Spleen (tissue), 11 donors: ENCODE measurements at regions not wholly inside any gene's neighbourhood (a gene's known extent, or its start where the extent isn't known, plus 50 kb on each side); places are given as distances from the start of the nearest gene placed in this dataset.
"Not testable (repeated sequence)": the region's sequence is repeated elsewhere in the genome, so short reads cannot be mapped to it uniquely, and the experiment has no call there.

Experiments
- DNase-seq: peaks from one replicate; pipeline ENCODE4 v3.0.0-alpha.2; 2020
- H3K27ac ChIP-seq, 8 donors: fragments of 200-600 bp; sonication (generic) in 7 of 8; 1 replicate in 4 of 8; 2 replicates in 4 of 8; pipeline versions ENCODE4 v1.5.0 to v1.8.0; 2016 to 2021; ENCODE audit warnings: inconsistent platforms in 4 of 8, mild to moderate bottlenecking in 4 of 8, moderate library complexity in 1 of 8
- H3K27me3 ChIP-seq, 7 donors: fragments of 200-600 bp; sonication (generic) in 6 of 7; replicated peaks in 1 of 7; 1 replicate in 4 of 7; 2 replicates in 3 of 7; pipeline versions ENCODE4 v1.5.0 to v1.8.0; 2016 to 2021; ENCODE audit warnings: inconsistent platforms in 3 of 7, mild to moderate bottlenecking in 1 of 7
- H3K36me3 ChIP-seq, 6 donors: fragments of 200-600 bp; sonication (generic) in 5 of 6; 1 replicate in 4 of 6; 2 replicates in 2 of 6; pipeline versions ENCODE4 v1.5.0 to v1.8.0; 2016 to 2021; ENCODE audit warnings: inconsistent platforms in 2 of 6
- H3K4me1 ChIP-seq, 6 donors: fragments of 200-600 bp; sonication (generic) in 5 of 6; 1 replicate in 3 of 6; 2 replicates in 3 of 6; pipeline versions ENCODE4 v1.5.0 to v1.8.0; 2016 to 2021; ENCODE audit warnings: inconsistent platforms in 3 of 6
- H3K4me3 ChIP-seq, 8 donors: fragments of 200-600 bp; sonication (generic) in 7 of 8; 1 replicate in 4 of 8; 2 replicates in 4 of 8; pipeline versions ENCODE4 v1.5.0 to v1.8.0; 2016 to 2021; ENCODE audit warnings: inconsistent platforms in 4 of 8, mild to moderate bottlenecking in 4 of 8, moderate library complexity in 2 of 8
- H3K9me3 ChIP-seq, 8 donors: fragments of 200-600 bp; sonication (generic) in 7 of 8; 1 replicate in 4 of 8; 2 replicates in 4 of 8; pipeline versions ENCODE4 v1.5.0 to v1.8.0; 2016 to 2021; ENCODE audit warnings: inconsistent platforms in 4 of 8
- CTCF ChIP-seq, 11 experiments: fragments of 200-600 bp in 7 of 11; fragments of 450-650 bp in 4 of 11; sonication (generic) in 4 of 11; IDR thresholded peaks in 8 of 11; conservative IDR thresholded peaks in 3 of 11; 1 replicate in 7 of 11; 2 replicates in 4 of 11; pipeline versions ENCODE4 v1.4.0 to v1.8.0; 2016 to 2021; ENCODE audit warnings: antibody characterized with exemption in 11 of 11, inconsistent platforms in 4 of 11, mild to moderate bottlenecking in 1 of 11
- POLR2A ChIP-seq, 3 donors: fragments of 450-650 bp; IDR thresholded peaks; one replicate each; pipeline ENCODE4 v1.5.1; 2017; ENCODE audit warnings: antibody characterized with exemption in 3 of 3, mild to moderate bottlenecking in 1 of 3
- POLR2AphosphoS5 ChIP-seq, 3 donors: sonication (generic); formaldehyde crosslinking; IDR thresholded peaks; one replicate each; pipeline ENCODE4 v1.5.1; 2017; ENCODE audit warnings: antibody characterized with exemption in 3 of 3
- WGBS, 5 donors: extraction: QIAGEN DNeasy Blood & Tissue Kit in 3 of 5; methylation state at CpG; one replicate each; pipeline versions ENCODE4 v1.1.5 to v1.1.7; 2013 to 2018; 5-methylcytosine and 5-hydroxymethylcytosine counted together
- intact Hi-C: fragments of 100-400 bp; cut with DNase I; formaldehyde crosslinking; loops from one replicate; pipeline ENCODE4 v1.15.0; 2023; ENCODE audit warnings: low total_unique reads
- donor health status: healthy with polysubstance abuse.
- donor health status: DM: no; HTN: no; CAD: no; lungs with moderate emphysema.
- donor health status: DM: no; HTN: no; CAD: no.
- donor health status: Bipolar disorder and iron deficiency.
- donor health status: healthy.
- donor health status: DM: no; HTN: no; CAD: no.
- donor health status: DM: yes; HTN: yes; CAD: no.

GRCh38 chr3:165919284-165919683 is 82.1 kb upstream of the BCHE start:
- Histone ChIP-seq H3K27me3 (no peaks in the 10 kb centered on the region), H3K4me1 (no peaks in the 10 kb centered on the region), H3K9me3 (peaks cover 0 to 24% (median 3%) of the 10 kb centered on the region in 8 donors), H3K4me3 (no peak overlapping the region), H3K27ac (no peak overlapping the region), H3K36me3 (no peaks in the 10 kb centered on the region)
- WGBS, 5 donors = 28 to 42% (median 34%) methylated on average over 4 of the region's 4 CpGs
- TF ChIP-seq CTCF (IDR thresholded peaks at IDR 0.05 in 8 of 11, conservative IDR thresholded peaks at IDR 0.05 in 3 of 11) (no peak), POLR2AphosphoS5 (IDR thresholded peaks at IDR 0.05) (no peak), POLR2A (IDR thresholded peaks at IDR 0.05) (no peak)
- intact Hi-C loops = no loop called here
- no peak for DNase-seq

- DNase-seq = no peak
- Histone ChIP-seq H3K4me1 (no peaks in the 10 kb centered on the region), H3K36me3 (no peaks in the 10 kb centered on the region), H3K9me3 (peaks cover 0 to 20% (median 2%) of the 10 kb centered on the region in 8 donors), H3K4me3 (no peak overlapping the region), H3K27ac (no peak overlapping the region), H3K27me3 (no peaks in the 10 kb centered on the region)
- TF ChIP-seq CTCF (IDR thresholded peaks at IDR 0.05 in 8 of 11, conservative IDR thresholded peaks at IDR 0.05 in 3 of 11) (no peak), POLR2AphosphoS5 (IDR thresholded peaks at IDR 0.05) (no peak), POLR2A (IDR thresholded peaks at IDR 0.05) (no peak)
- WGBS, 5 donors = 96 to 98% (median 97%) methylated on average over 23 of the region's 23 CpGs
- intact Hi-C loops = no loop called here
These were observed 81.4 kb upstream of the BCHE start for GRCh38 chr3:165918657-165918979.

- DNase-seq, H3K27me3 ChIP-seq, H3K36me3 ChIP-seq, H3K4me3 ChIP-seq, H3K27ac ChIP-seq, H3K4me1 ChIP-seq, intact Hi-C loops: not testable (repeated sequence)
- peaks cover 0 to 20% (median 2%) of the 10 kb centered on the region in 8 donors for H3K9me3 ChIP-seq
- 91 to 99% (median 94%) methylated on average over 19 to 24 of the region's 24 CpGs for WGBS, 5 donors
These were observed 80.9 kb upstream of the BCHE start for GRCh38 chr3:165917938-165918656.

GRCh38 chr3:165915104-165915503 is 77.9 kb upstream of the BCHE start:
- H3K9me3 ChIP-seq = peaks cover 0 to 20% (median 2%) of the 10 kb centered on the region in 8 donors
- H3K4me1 ChIP-seq, H3K27ac ChIP-seq, DNase-seq, H3K27me3 ChIP-seq, intact Hi-C loops, H3K36me3 ChIP-seq, H3K4me3 ChIP-seq: not testable (repeated sequence)

GRCh38 chr3:165903885-165904630 is 66.8 kb upstream of the BCHE start:
- Histone ChIP-seq H3K4me1 (no peaks in the 10 kb centered on the region), H3K36me3 (no peaks in the 10 kb centered on the region), H3K4me3 (no peak overlapping the region), H3K27ac (no peak overlapping the region), H3K9me3 (peaks cover 0 to 10% (median 0%) of the 10 kb centered on the region in 8 donors), H3K27me3 (no peaks in the 10 kb centered on the region)
- no peak for DNase-seq
- intact Hi-C loops = no loop called here
- WGBS, 5 donors = 74 to 88% (median 79%) methylated on average over 7 of the region's 7 CpGs
- TF ChIP-seq CTCF (IDR thresholded peaks at IDR 0.05 in 8 of 11, conservative IDR thresholded peaks at IDR 0.05 in 3 of 11) (no peak), POLR2AphosphoS5 (IDR thresholded peaks at IDR 0.05) (no peak), POLR2A (IDR thresholded peaks at IDR 0.05) (no peak)
